Calu3 (cell line): ENCODE measurements at regions not wholly inside any gene's neighbourhood (a gene's known extent, or its start where the extent isn't known, plus 50 kb on each side); places are given as distances from the start of the nearest gene placed in this dataset.

Experiments
- BruUV-seq: library from RNA; stranded (reverse); fragments of 400-500 nt; replicated peaks from 2 replicates; lab custom pipeline; 2021; lab: Mats Ljungman, UMichigan
- CTCF ChIA-PET: fragments of 300-600 bp; sonication (Branson Sonifier 250); formaldehyde crosslinking; loops from one replicate; lab custom pipeline; 2022; ENCODE audit warnings: antibody characterized with exemption; lab: Charles Lee
- DNase-seq: peaks from one replicate; pipeline ENCODE4 v3.0.0; 2022
- H3K27ac Mint-ChIP-seq: one replicate; pipeline ENCODE4 v1.8.0; 2022; ENCODE audit warnings: mixed read lengths; ENCODE audit not compliant: unreplicated experiment
- H3K27me3 Mint-ChIP-seq: one replicate; pipeline ENCODE4 v1.8.0; 2022; ENCODE audit warnings: mixed read lengths; ENCODE audit not compliant: unreplicated experiment
- H3K36me3 Mint-ChIP-seq: one replicate; pipeline ENCODE4 v1.8.0; 2022; ENCODE audit warnings: mild to moderate bottlenecking, moderate library complexity, mixed read lengths; ENCODE audit not compliant: insufficient read depth, unreplicated experiment
- H3K4me1 Mint-ChIP-seq: one replicate; pipeline ENCODE4 v1.8.0; 2022; ENCODE audit warnings: mild to moderate bottlenecking, low read depth, mixed read lengths; ENCODE audit not compliant: unreplicated experiment
- H3K4me3 Mint-ChIP-seq: one replicate; pipeline ENCODE4 v1.8.0; 2022; ENCODE audit warnings: mild to moderate bottlenecking, low read depth, moderate library complexity, mixed read lengths; ENCODE audit not compliant: unreplicated experiment
- H3K9me3 Mint-ChIP-seq: one replicate; pipeline ENCODE4 v1.8.0; 2022; ENCODE audit warnings: low read depth, mixed read lengths; ENCODE audit not compliant: unreplicated experiment
- intact Hi-C: fragments of 100-400 bp; cut with micrococcal nuclease; formaldehyde crosslinking; loops from one replicate; pipeline ENCODE4 v1.10.0; 2022; ENCODE audit not compliant: unreplicated experiment
- TF ChIP-seq, protein P1 (sequence below): fragments of 200-600 bp; IDR thresholded peaks from one replicate; pipeline ENCODE4 v1.8.0; 2022; ENCODE audit warnings: antibody characterized with exemption; ENCODE audit not compliant: unreplicated experiment

DNA sequence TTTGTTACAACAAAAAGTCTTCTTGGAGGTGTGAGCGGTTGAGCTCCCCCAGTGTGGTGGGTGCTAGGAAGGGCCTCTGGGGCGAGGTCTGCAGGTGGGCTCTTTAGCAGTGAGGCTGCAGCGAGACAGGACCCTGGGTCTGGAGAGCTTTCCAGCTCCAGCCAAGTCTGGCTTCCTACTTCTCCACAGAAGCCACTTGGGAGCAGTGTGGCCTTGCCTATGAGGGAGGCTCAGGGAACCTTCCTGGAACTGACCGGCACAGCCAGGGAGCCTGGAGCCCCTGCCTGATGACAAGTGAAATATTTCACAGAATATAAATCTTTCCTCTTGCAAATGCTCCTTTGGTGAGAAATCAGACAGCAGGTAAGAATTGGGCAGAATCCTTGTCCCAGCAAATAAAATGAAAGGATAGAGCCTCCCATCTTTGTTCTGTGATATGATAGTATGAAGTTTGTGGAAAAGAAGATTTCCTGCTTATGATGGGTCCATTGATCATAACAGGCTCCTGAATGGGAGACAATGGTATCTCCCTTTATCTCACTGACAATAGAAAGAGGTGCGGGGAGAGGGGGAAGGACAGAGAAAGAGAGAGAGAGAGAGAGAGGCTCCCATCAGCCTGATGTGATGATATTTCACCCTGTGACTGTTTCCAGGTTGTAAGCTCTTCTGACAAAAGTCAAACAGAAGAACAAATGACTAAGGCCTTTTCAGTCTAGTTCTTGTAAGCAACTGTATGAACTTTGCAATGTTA is 289.8 kb upstream of the SPRED2 start:
- H3K4me1 Mint-ChIP-seq: no peaks in the 10 kb centered on the region
- H3K27me3 Mint-ChIP-seq: no peaks in the 10 kb centered on the region
- DNase-seq: peak; percentile 26
- CTCF ChIA-PET: interaction anchor here (0.7 kb wide), 1 partner anchor 11 kb away, joined by 5 read pairs; no protein-coding TSS in a partner anchor
- H3K36me3 Mint-ChIP-seq: no peaks in the 10 kb centered on the region
- TF ChIP-seq, protein P1, sequence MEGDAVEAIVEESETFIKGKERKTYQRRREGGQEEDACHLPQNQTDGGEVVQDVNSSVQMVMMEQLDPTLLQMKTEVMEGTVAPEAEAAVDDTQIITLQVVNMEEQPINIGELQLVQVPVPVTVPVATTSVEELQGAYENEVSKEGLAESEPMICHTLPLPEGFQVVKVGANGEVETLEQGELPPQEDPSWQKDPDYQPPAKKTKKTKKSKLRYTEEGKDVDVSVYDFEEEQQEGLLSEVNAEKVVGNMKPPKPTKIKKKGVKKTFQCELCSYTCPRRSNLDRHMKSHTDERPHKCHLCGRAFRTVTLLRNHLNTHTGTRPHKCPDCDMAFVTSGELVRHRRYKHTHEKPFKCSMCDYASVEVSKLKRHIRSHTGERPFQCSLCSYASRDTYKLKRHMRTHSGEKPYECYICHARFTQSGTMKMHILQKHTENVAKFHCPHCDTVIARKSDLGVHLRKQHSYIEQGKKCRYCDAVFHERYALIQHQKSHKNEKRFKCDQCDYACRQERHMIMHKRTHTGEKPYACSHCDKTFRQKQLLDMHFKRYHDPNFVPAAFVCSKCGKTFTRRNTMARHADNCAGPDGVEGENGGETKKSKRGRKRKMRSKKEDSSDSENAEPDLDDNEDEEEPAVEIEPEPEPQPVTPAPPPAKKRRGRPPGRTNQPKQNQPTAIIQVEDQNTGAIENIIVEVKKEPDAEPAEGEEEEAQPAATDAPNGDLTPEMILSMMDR: no peak
- no TSS peak for BruUV-seq
- no peak overlapping the region for H3K4me3 Mint-ChIP-seq
- H3K27ac Mint-ChIP-seq: no peak overlapping the region
- no peaks in the 10 kb centered on the region for H3K9me3 Mint-ChIP-seq
- intact Hi-C loops: no loop called here

- no peak overlapping the region for H3K4me3 Mint-ChIP-seq
- no peaks in the 10 kb centered on the region for H3K27me3 Mint-ChIP-seq
- TF ChIP-seq, protein P1: no peak
- CTCF ChIA-PET: no interaction called here
- DNase-seq: no peak
- no TSS peak for BruUV-seq
- no peak overlapping the region for H3K27ac Mint-ChIP-seq
- H3K4me1 Mint-ChIP-seq: no peaks in the 10 kb centered on the region
- intact Hi-C loops: no loop called here
- no peaks in the 10 kb centered on the region for H3K9me3 Mint-ChIP-seq
- no peaks in the 10 kb centered on the region for H3K36me3 Mint-ChIP-seq
Observed at GRCh38 chr2:65716698-65717097, 284.3 kb upstream of the SPRED2 start.

DNA sequence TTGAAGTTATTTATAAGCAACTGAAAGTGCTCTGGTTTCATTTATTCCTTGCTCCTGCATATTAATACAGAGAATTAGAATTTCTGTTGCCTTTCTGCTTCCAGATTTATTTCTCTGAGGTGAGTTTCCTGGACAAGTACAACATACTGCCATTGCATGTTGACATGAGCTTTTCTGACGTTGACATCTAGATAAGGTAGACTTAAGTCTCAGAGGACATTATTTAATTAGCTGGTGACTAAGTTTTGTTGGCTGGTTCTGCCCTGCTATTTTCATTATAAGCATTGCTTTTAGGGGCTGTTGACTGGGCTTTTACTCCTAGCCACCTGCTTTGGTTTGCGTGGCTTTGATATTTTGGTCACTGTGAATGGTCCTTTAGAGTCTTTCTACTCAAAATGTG is 282.9 kb upstream of the SPRED2 start:
- no peak for DNase-seq
- Mint-ChIP-seq H3K27me3 (no peaks in the 10 kb centered on the region), H3K4me1 (peaks cover 8% of the 10 kb centered on the region), H3K27ac (no peak overlapping the region), H3K4me3 (no peak overlapping the region), H3K9me3 (no peaks in the 10 kb centered on the region), H3K36me3 (no peaks in the 10 kb centered on the region)
- intact Hi-C loops: no loop called here
- TF ChIP-seq, protein P1: no peak
- BruUV-seq: no TSS peak
- CTCF ChIA-PET: no interaction called here

DNA sequence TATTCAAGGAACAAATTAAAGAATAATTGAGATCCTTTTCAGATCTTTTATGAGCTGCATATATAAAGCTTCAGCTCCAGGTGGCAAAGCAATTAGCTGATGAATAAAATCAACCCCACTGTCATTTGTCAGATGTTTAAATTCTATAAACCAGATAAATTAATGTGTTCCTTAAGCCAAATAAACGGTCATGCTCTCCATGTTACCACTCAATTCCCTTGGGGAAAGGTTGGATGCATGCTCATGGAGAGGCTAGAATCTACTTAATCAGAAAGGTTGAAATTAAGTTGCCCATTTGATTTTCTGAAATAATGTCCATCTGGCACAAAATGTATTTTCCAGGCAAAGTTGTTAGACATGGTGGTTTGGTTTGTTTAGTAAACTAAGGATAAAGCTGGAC is 282.5 kb upstream of the SPRED2 start:
- Mint-ChIP-seq H3K9me3 (no peaks in the 10 kb centered on the region), H3K27ac (no peak overlapping the region), H3K36me3 (no peaks in the 10 kb centered on the region), H3K4me3 (no peak overlapping the region), H3K4me1 (peaks cover 12% of the 10 kb centered on the region), H3K27me3 (no peaks in the 10 kb centered on the region)
- CTCF ChIA-PET: no interaction called here
- no peak for DNase-seq
- TF ChIP-seq, protein P1: no peak
- BruUV-seq: no TSS peak
- intact Hi-C loops: no loop called here
